Esophagus muscularis mucosa (tissue), 4 donors: ENCODE measurements at regions not wholly inside any gene's neighbourhood (a gene's known extent, or its start where the extent isn't known, plus 50 kb on each side); places are given as distances from the start of the nearest gene placed in this dataset.

Experiments
- DNase-seq: peaks from one replicate; pipeline ENCODE4 v3.0.0-alpha.2; 2017; ENCODE audit errors: extremely low spot score
- H3K27ac ChIP-seq, 4 donors: fragments of 200-600 bp; sonication (generic); replicated peaks in 1 of 4; 1 replicate in 3 of 4; 2 replicates in 1 of 4; pipeline ENCODE4 v1.5.1; 2016 to 2019; ENCODE audit warnings: mild to moderate bottlenecking in 1 of 4
- H3K27me3 ChIP-seq, 4 donors: fragments of 200-600 bp; sonication (generic); one replicate each; pipeline versions ENCODE4 v1.5.1 to v1.6.0; 2016 to 2019
- H3K36me3 ChIP-seq, 4 donors: fragments of 200-600 bp; sonication (generic); one replicate each; pipeline ENCODE4 v1.5.1; 2016 to 2019
- H3K4me1 ChIP-seq, 4 donors: fragments of 200-600 bp; sonication (generic); one replicate each; pipeline ENCODE4 v1.5.1; 2016 to 2019
- H3K4me3 ChIP-seq, 4 donors: fragments of 200-600 bp; sonication (generic); 1 replicate in 2 of 4; 2 replicates in 2 of 4; pipeline ENCODE4 v1.5.1; 2016 to 2019; ENCODE audit warnings: mild to moderate bottlenecking in 4 of 4, moderate library complexity in 1 of 4
- H3K9me3 ChIP-seq, 4 donors: fragments of 200-600 bp; sonication (generic); 1 replicate in 3 of 4; 2 replicates in 1 of 4; pipeline ENCODE4 v1.5.1; 2016 to 2019
- EP300 ChIP-seq: sonication (generic); formaldehyde crosslinking; IDR thresholded peaks from one replicate; pipeline ENCODE4 v1.6.1; 2017; ENCODE audit warnings: antibody characterized with exemption
- POLR2A ChIP-seq: fragments of 450-650 bp; IDR thresholded peaks from one replicate; pipeline ENCODE4 v1.6.1; 2017; ENCODE audit warnings: antibody characterized with exemption, moderate library complexity, mild to moderate bottlenecking, low read depth
- POLR2AphosphoS5 ChIP-seq, 2 donors: sonication (generic); formaldehyde crosslinking; IDR thresholded peaks; one replicate each; pipeline ENCODE4 v1.6.1; 2017; ENCODE audit warnings: antibody characterized with exemption in 2 of 2
- WGBS: methylation state at CpG from one replicate; pipeline ENCODE4 v1.1.5; 2018; 5-methylcytosine and 5-hydroxymethylcytosine counted together
- intact Hi-C: fragments of 100-400 bp; cut with DNase I; formaldehyde crosslinking; loops from one replicate; pipeline ENCODE4 v1.15.1; 2023
- TF ChIP-seq, protein P1 (sequence below), 3 experiments: fragments of 200-600 bp in 2 of 3; fragments of 450-650 bp in 1 of 3; sonication (generic) in 2 of 3; IDR thresholded peaks; one replicate each; pipeline ENCODE4 v1.5.1; 2017 to 2019; ENCODE audit warnings: antibody characterized with exemption in 3 of 3, mild to moderate bottlenecking in 2 of 3, moderate library complexity in 1 of 3

DNA sequence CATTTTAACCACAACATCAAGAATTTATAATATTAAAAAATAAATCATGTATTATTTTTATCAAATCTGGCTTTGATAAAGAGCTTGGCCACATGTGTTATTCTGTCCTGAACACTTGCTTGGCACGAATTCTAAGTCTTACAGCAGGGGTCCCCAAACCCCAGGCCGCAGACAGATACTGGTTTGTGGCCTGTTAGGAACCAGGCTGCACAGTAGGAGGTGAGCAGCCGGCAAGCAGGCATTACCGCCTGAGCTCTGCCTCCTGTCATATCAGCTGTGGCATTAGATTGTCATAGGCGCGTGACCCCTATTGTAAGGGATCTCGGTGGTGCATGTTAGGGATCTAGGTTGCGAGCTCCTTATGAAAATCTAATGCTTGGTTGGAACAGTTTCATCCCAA lies 127.6 kb upstream of the IVNS1ABP start:
- Histone ChIP-seq H3K36me3 (no peaks in the 10 kb centered on the region), H3K27ac (no peak overlapping the region), H3K4me1 (peaks cover 5 to 19% (median 10%) of the 10 kb centered on the region in 4 donors), H3K4me3 (no peak overlapping the region), H3K27me3 (no peaks in the 10 kb centered on the region), H3K9me3 (no peaks in the 10 kb centered on the region)
- TF ChIP-seq POLR2A (no peak), POLR2AphosphoS5 (IDR thresholded peaks at IDR 0.05) (no peak), EP300 (no peak)
- TF ChIP-seq, protein P1, sequence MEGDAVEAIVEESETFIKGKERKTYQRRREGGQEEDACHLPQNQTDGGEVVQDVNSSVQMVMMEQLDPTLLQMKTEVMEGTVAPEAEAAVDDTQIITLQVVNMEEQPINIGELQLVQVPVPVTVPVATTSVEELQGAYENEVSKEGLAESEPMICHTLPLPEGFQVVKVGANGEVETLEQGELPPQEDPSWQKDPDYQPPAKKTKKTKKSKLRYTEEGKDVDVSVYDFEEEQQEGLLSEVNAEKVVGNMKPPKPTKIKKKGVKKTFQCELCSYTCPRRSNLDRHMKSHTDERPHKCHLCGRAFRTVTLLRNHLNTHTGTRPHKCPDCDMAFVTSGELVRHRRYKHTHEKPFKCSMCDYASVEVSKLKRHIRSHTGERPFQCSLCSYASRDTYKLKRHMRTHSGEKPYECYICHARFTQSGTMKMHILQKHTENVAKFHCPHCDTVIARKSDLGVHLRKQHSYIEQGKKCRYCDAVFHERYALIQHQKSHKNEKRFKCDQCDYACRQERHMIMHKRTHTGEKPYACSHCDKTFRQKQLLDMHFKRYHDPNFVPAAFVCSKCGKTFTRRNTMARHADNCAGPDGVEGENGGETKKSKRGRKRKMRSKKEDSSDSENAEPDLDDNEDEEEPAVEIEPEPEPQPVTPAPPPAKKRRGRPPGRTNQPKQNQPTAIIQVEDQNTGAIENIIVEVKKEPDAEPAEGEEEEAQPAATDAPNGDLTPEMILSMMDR (IDR thresholded peaks at IDR 0.05): no peak
- intact Hi-C loops: no loop called here
- WGBS: 86% methylated on average over 8 of the region's 8 CpGs
- no peak for DNase-seq

DNA sequence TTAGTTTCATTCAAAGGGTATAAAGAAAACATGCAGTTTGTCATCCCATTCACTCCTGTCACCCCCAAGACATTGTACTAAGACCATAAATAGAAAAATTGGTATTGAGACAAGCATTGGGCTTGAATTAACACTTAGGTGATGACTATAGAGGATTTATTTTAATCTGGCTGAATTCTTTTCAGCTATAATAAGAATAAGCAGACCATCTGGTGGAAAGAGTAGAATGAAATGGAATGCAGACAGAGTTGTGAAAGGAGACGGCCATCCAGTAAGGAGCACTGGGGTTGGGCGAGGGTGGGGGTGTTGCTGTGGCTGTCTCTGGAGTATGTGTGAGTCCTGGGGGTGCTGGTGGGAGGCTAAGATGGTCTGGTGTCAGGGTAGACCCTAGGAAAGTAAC lies 125.0 kb upstream of the IVNS1ABP start:
- Histone ChIP-seq H3K27me3 (no peaks in the 10 kb centered on the region), H3K4me1 (peaks cover 5 to 19% (median 10%) of the 10 kb centered on the region in 4 donors), H3K9me3 (no peaks in the 10 kb centered on the region), H3K4me3 (no peak overlapping the region), H3K36me3 (no peaks in the 10 kb centered on the region), H3K27ac (no peak overlapping the region)
- TF ChIP-seq EP300 (no peak), POLR2A (no peak), POLR2AphosphoS5 (IDR thresholded peaks at IDR 0.05) (no peak)
- TF ChIP-seq, protein P1 (IDR thresholded peaks at IDR 0.05): no peak
- WGBS: 54% methylated on average over 2 of the region's 2 CpGs
- intact Hi-C loops: no loop called here
- DNase-seq: no peak

DNA sequence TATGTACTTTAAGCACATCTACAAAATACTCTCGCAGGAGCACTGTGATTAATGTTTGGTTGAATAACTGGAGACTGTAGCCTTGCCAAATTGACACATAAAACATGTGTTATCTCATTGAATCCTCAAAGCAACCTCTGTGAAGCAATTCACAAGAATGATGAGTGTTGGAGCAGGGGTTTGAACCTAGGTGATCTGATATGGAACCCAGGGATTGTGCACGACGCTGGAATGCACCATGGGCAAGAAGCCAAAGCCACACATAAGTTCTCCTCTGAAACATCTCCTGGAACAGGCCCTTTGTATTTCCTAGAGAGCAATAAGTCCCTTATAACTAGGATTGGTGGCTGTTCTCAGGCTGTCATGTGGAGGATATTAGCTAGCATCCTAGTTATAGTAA lies 124.6 kb upstream of the IVNS1ABP start:
- WGBS: 32% methylated on average over 3 of the region's 3 CpGs
- TF ChIP-seq POLR2A: no peak
- Histone ChIP-seq H3K4me3 (no peak overlapping the region), H3K27ac (no peak overlapping the region), H3K4me1 (peaks cover 5 to 19% (median 10%) of the 10 kb centered on the region in 4 donors), H3K9me3 (no peaks in the 10 kb centered on the region), H3K36me3 (no peaks in the 10 kb centered on the region), H3K27me3 (no peaks in the 10 kb centered on the region)
- DNase-seq: no peak
- intact Hi-C loops: no loop called here

DNA sequence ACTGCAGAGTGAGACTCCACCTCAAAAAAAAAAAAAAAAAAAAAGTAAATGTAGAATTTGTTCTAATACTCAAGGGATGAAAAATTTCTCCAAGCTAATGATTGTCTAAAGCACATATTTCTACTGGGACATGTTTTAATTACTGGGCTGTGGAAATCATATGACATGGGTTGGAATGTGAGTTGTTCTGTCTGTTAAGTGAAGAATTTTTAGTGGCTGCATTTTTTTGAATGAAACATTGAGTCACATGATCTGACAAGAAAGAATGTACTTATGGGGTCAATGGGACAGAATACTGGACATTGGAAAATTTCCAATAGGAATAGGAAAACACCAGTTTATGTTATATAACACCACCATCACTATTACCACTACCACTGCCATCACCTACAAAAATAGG lies 123.8 kb upstream of the IVNS1ABP start:
- intact Hi-C loops: no loop called here
- Histone ChIP-seq H3K4me3 (no peak overlapping the region), H3K36me3 (no peaks in the 10 kb centered on the region), H3K9me3 (no peaks in the 10 kb centered on the region), H3K27ac (no peak overlapping the region), H3K27me3 (no peaks in the 10 kb centered on the region), H3K4me1 (peaks cover 5 to 19% (median 10%) of the 10 kb centered on the region in 4 donors)
- TF ChIP-seq POLR2A: no peak
- no peak for TF ChIP-seq POLR2AphosphoS5 (IDR thresholded peaks at IDR 0.05)
- TF ChIP-seq, protein P1 (IDR thresholded peaks at IDR 0.05): no peak
- TF ChIP-seq EP300: no peak
- no peak for DNase-seq

DNA sequence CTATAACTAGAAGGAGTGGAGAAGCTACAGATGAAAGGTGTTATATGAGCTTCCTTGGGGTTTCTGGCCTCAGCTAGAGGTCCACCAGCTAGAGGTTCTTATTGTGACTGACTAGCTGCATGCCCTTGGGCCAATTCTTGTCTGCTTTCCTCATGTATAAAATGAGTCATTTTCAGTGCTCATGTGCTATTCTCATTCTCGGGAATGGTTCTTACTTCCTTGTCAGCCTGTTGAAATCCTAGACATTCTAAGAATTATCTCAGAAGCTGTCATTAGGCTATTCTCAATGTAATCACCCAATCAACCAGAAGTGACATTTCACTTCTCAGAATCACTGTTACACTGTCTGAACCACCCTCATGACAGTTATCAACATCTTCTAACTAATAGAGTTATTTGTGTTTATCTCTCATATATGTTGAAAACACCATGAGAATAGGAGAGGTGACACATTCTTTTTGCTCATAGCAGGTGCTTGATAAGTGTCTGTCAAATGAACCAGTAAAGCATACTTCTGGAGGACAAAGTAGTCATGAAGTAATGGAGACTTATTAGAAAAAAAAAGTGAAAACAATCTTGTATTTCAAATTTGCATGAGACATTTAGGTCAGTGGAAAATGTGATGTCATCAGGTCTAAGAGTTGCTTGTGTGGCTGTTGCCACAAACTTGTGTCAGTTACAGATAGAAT lies 122.8 kb upstream of the IVNS1ABP start:
- Histone ChIP-seq H3K9me3 (no peaks in the 10 kb centered on the region), H3K4me3 (no peak overlapping the region), H3K36me3 (no peaks in the 10 kb centered on the region), H3K4me1 (peaks cover 5 to 19% (median 10%) of the 10 kb centered on the region in 4 donors), H3K27me3 (no peaks in the 10 kb centered on the region), H3K27ac (no peak overlapping the region)
- no peak for TF ChIP-seq EP300
- no peak for DNase-seq
- 58% methylated on average over 1 of the region's 1 CpG for WGBS
- intact Hi-C loops: no loop called here

DNA sequence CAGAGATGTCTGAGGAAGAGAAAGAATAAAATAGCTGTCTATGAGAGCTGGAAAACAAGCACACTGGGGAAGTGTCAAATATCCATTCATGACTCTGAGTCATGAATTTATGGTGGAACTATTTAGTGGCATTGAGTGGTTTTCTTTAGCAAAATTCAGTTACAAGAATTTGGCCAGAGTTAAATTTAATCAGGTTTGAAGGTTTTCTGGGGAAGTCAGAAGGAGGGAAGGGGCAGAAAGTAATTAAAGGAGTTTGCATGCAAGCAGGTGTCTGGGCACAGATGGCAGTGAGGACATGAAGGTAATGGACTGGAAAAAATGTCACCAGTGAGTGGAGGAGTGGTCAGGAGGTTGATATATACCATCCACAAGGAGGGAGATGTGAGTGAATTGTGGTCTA lies 121.9 kb upstream of the IVNS1ABP start:
- Histone ChIP-seq H3K36me3 (no peaks in the 10 kb centered on the region), H3K27me3 (no peaks in the 10 kb centered on the region), H3K4me1 (peaks cover 5 to 19% (median 10%) of the 10 kb centered on the region in 4 donors), H3K9me3 (no peaks in the 10 kb centered on the region), H3K4me3 (no peak overlapping the region), H3K27ac (no peak overlapping the region)
- intact Hi-C loops: no loop called here
- TF ChIP-seq EP300 (no peak), POLR2A (no peak), POLR2AphosphoS5 (IDR thresholded peaks at IDR 0.05) (no peak)
- TF ChIP-seq, protein P1 (IDR thresholded peaks at IDR 0.05): no peak
- no peak for DNase-seq
